ENCODE measurements at regions not wholly inside any gene's neighbourhood (a gene's known extent, or its start where the extent isn't known, plus 50 kb on each side); places are given as distances from the start of the nearest gene placed in this dataset.
"Not testable (repeated sequence)": the region's sequence is repeated elsewhere in the genome, so short reads cannot be mapped to it uniquely, and the experiment has no call there.

- H3K4me1 ChIP-seq: no peaks in the 10 kb centered on the region
- H3K27me3 ChIP-seq: no peaks in the 10 kb centered on the region
- H3K27ac ChIP-seq: no peak overlapping the region
- H3K36me3 ChIP-seq: no peaks in the 10 kb centered on the region
- DNase-seq (ENCODE audit: extremely low spot score in 2 of 2): no peak
- no peaks in the 10 kb centered on the region for H3K9me3 ChIP-seq
- TF ChIP-seq, protein P1, sequence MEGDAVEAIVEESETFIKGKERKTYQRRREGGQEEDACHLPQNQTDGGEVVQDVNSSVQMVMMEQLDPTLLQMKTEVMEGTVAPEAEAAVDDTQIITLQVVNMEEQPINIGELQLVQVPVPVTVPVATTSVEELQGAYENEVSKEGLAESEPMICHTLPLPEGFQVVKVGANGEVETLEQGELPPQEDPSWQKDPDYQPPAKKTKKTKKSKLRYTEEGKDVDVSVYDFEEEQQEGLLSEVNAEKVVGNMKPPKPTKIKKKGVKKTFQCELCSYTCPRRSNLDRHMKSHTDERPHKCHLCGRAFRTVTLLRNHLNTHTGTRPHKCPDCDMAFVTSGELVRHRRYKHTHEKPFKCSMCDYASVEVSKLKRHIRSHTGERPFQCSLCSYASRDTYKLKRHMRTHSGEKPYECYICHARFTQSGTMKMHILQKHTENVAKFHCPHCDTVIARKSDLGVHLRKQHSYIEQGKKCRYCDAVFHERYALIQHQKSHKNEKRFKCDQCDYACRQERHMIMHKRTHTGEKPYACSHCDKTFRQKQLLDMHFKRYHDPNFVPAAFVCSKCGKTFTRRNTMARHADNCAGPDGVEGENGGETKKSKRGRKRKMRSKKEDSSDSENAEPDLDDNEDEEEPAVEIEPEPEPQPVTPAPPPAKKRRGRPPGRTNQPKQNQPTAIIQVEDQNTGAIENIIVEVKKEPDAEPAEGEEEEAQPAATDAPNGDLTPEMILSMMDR (IDR thresholded peaks at IDR 0.05): no peak
- TF ChIP-seq POLR2AphosphoS5 (IDR thresholded peaks at IDR 0.05; ENCODE audit: insufficient read depth in 1 of 2, low read depth in 1 of 2) (no peak), POLR2A (IDR thresholded peaks at IDR 0.05) (no peak)
- no peak overlapping the region for H3K4me3 ChIP-seq
- intact Hi-C loops (cut with DNase I): no loop called here
These were observed 54.3 kb upstream of the NDUFV2 start for GRCh38 chr18:9048236-9048635.

GRCh38 chr18:9048808-9049494 lies 53.5 kb upstream of the NDUFV2 start:
- Histone ChIP-seq H3K4me3 (no peak overlapping the region), H3K9me3 (no peaks in the 10 kb centered on the region), H3K36me3 (no peaks in the 10 kb centered on the region), H3K4me1 (no peaks in the 10 kb centered on the region), H3K27me3 (no peaks in the 10 kb centered on the region), H3K27ac (no peak overlapping the region)
- no peak for DNase-seq (ENCODE audit: extremely low spot score in 2 of 2)
- no peak for TF ChIP-seq POLR2A (IDR thresholded peaks at IDR 0.05)
- TF ChIP-seq POLR2AphosphoS5 (IDR thresholded peaks at IDR 0.05; ENCODE audit: insufficient read depth in 1 of 2, low read depth in 1 of 2): no peak
- TF ChIP-seq, protein P1 (IDR thresholded peaks at IDR 0.05): no peak
- intact Hi-C loops (cut with DNase I): no loop called here

DNA sequence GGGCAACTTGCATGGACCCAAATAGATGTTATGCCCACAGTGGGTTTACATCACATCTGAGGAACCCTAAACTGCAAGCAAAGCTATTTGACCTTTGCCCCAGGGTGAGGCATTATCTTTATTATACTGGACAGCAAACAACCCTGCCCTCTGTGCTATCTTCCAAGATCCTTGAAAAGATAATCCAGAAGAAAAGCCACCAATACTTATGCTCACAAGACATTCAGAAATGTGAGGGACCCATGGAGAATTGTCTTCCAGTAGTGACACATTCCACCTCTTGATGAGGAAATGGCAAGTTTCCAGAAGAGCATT lies 53.0 kb upstream of the NDUFV2 start:
- H3K4me3 ChIP-seq: no peak overlapping the region

DNA sequence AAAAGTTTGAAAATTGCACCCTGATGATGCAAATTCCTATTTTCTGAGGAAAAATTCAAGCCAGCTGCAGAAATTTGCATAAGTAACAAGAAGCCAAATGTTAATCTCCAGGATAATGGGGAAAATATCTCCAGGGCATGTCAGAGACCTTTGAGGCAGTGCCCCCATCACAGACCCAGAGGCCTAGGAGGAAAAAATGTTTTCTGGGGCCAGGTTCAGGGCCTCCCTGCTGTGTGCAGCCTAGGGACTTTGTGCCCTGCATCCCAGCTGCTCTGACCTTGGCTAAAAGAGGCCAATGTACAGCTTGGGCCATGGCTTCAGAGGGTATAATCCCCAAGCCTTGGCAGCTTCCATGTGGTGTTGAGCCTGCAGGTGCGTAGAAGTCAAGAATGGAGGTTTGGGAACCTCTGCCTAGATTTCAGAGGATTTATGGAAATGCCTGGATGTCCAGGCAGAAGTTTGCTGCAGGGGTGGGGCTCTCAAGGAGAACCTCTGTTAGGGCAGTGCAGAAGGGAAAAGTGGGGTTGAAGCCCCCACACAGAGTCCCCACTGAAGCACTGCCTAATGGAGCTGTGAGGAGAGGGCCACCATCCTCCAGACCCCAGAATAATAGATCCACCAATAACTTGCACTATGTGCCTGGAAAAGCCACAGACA lies 51.7 kb upstream of the NDUFV2 start:
- H3K4me1 ChIP-seq; H3K27me3 ChIP-seq; H3K27ac ChIP-seq; DNase-seq (ENCODE audit: extremely low spot score in 2 of 2); H3K36me3 ChIP-seq; H3K9me3 ChIP-seq; H3K4me3 ChIP-seq; intact Hi-C loops (cut with DNase I): not testable (repeated sequence)

More for the DNA sequence above, 53.0 kb upstream of the NDUFV2 start:
- Histone ChIP-seq H3K4me1 (no peaks in the 10 kb centered on the region), H3K36me3 (no peaks in the 10 kb centered on the region), H3K27ac (no peak overlapping the region), H3K9me3 (no peaks in the 10 kb centered on the region), H3K27me3 (no peaks in the 10 kb centered on the region)
- TF ChIP-seq POLR2A (IDR thresholded peaks at IDR 0.05) (no peak), POLR2AphosphoS5 (IDR thresholded peaks at IDR 0.05; ENCODE audit: insufficient read depth in 1 of 2, low read depth in 1 of 2) (no peak)
- TF ChIP-seq, protein P1 (IDR thresholded peaks at IDR 0.05): no peak
- no peak for DNase-seq (ENCODE audit: extremely low spot score in 2 of 2)
- intact Hi-C loops (cut with DNase I): no loop called here
